HG03139 (cell line): ENCODE measurements at regions not wholly inside any gene's neighbourhood (a gene's known extent, or its start where the extent isn't known, plus 50 kb on each side); places are given as distances from the start of the nearest gene placed in this dataset.

Experiments used
- ATAC-seq: cut with Tn5 transposase; IDR thresholded peaks from one replicate; pipeline ENCODE4 v1.9.1; 2021; ENCODE audit not compliant: unreplicated experiment

DNA sequence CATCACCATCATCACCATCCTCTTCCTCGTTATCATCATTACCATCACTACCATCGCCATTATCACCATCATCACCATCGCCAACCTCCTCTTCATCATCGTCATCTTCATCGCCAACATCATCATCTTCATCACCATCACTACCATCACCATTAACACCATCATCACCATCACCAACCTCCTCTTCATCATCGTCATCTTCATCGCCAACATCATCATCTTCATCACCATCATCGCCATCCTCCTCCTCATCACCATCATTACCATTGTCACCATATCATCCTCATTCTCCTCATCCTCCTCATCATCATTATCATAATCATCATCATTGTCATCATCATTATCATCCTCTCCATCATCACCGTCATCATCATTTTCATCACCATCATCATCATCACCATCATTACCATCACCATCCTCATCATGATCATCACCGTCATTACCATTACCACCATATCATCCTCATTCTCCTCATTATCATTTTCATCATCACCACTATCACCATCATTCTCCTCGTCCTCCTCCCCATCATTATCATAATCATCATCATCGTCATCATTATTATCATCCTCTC, 1498.7 kb downstream of the TBC1D22A start:
- ATAC-seq = no peak

GRCh38 chr22:48259991-48260670, 1497.7 kb downstream of the TBC1D22A start:
- ATAC-seq = no peak

DNA sequence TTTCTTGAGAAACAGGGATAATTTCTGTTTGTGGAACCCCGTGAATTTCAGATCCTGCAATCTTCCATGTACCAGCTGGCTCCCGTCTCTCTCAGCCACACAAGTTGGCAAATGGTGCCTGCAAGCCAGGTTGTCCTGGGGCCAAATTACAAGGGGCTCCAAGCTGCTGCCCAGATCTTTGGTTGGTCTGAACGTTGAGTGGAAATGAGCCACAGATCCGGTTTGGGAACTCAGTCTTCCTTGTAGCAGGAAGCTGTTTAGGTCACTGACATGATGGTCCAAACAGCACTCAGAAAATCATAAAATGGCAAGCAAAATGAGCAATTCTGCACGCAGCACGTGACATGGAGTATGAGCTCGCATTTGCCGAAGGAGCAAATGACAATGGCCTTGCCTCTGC, 1496.4 kb downstream of the TBC1D22A start:
- ATAC-seq = no peak

GRCh38 chr22:48258064-48258701, 1495.7 kb downstream of the TBC1D22A start:
- ATAC-seq = no peak

DNA sequence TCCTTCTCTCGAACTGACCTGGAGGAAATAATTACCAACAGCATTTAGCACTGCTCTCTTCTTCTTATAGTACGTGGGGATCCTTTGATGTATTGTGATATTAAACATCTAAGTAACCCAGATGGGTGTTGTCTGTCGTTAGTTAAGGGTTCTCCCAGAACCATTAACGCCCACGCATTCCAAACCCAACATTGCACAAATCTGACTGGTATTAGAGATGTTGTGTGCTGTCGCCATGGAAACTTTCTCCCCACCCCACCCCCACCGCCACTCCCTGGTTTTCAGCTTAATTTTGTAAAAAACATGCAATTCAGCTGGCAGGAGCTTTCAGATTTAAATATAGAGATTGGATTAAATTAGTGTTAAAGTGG, 1495.2 kb downstream of the TBC1D22A start:
- ATAC-seq = no peak

DNA sequence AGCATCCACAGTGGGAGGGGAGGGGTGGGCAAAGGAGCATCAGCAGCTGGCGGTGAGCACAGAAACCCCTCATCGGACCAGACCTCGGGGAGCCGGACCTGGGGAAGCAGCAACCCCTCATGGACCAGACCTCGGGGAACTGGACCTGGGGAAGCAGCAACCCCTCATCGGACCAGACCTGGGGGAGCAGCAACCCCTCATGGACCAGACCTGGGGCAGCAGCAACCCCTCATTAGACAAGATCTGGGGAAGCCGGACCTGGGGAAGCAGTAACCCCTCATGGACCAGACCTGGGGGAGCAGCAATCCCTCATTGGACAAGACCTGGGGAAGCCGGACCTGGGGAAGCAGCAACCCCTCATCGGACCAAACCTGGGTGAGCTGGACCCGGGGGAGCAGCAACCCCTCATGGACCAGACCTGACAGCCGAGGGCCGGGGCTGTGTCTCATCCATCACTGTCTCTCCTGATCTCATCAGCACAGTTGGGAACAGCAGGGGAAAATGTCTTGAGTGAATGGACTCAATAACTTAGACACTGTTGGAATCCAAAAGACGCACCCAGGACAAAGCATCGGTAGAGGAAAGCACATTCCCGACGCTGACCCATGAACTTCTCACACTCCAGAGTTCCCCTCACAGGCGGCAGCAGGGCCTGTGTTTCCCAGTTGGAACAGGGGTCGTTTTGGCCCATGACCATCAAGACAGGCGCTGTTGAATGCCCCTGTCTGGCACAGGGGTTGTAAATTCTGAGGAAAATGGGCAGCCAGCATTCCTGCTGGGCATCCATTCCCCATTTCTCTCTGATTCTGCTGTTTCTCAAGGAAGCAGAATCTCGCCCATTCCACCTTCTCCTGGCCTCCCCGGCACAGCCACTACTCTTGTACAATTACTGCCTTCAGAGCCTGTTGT, 1494.6 kb downstream of the TBC1D22A start:
- ATAC-seq = no peak

GRCh38 chr22:48256041-48256739, 1493.7 kb downstream of the TBC1D22A start:
- ATAC-seq = no peak

DNA sequence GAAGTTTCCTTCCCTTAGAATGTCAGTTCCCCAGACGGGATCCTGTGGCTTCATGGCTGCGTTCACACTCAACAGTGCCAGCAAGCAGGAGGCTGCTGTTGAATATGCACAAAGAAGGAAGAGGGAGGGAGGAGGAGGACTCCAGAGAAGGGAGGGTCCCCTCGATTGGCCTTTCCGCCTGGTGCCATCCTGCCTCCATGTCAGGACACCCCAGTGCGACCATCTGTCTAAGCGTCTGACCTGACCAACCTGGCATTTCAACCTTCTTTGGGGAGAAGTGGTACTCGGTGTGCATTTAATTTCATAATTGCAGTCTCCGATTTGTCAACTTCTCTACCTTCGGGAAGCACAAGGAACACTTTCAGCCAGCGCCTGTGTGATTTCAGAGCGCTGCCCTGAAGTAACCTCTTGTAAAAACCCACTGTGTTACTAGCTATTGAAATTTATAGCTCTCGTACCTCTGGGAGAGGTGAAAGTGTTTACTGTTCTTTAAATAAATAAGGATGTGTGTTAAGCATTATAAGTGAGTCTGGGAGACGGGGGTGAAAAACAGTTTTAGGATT, 1491.9 kb downstream of the TBC1D22A start:
- no peak for ATAC-seq

- no peak for ATAC-seq
Observed at GRCh38 chr22:48253573-48253972, 1491.1 kb downstream of the TBC1D22A start.

- ATAC-seq = no peak
Observed at GRCh38 chr22:48253136-48253535, 1490.7 kb downstream of the TBC1D22A start.

GRCh38 chr22:48251629-48252028, 1489.2 kb downstream of the TBC1D22A start:
- no peak for ATAC-seq

- no peak for ATAC-seq
Observed at GRCh38 chr22:48250937-48251530, 1488.6 kb downstream of the TBC1D22A start.

DNA sequence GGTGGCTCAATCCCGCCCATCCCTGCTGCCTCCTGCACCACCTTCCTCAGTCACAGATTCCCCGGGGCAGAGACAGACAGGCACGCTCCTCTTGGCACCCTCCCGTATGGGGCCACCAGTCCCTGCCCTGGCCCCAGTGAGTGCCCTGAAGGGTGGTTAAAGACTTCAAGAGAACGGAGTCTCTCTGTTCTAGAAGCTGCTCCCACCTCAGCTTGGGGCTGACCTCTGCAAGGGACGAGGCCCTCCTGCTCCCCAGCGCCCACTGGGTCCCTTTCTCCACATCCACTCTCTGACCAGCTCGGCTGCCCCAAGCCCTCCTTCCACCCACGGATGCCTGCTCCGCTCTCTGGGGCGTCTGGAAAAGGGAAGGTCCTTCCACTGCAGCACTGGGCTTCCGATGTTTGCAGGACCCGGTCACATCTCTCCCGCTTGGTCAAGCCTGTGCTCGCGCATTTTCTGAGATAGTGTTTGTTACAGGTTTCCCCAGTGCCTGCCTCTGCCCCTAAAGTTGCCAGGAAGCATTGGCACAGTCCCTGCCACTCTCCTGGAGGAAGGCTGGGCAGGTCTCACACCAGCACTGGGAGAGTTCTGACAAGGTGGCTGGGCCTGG, 1487.9 kb downstream of the TBC1D22A start:
- no peak for ATAC-seq

DNA sequence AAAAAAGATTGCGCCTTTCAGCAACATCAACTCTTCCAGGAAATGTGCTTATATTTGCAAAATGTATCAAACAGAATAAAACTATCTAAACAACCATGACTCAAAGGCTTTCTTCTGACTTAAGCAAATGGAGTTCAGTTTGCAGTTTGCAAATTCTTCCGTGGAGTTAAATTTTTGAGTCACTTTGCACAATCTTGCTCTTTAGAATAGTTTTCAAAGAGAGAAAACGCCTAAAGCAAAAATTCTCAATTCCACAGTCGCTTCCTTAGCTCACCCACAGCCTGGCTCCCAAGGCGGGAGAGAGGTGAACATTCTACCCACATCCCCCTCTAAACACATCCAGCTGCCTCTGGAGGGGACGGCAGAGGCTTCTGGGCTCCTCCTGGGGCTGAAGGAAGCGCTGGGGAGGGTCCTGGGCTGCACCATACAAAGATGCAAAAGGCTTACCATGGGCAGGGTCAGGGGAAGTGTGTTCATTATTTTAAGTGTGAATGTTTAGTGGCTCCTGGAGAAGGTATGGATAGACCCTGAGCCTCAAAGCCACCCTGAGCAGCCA, 1487.3 kb downstream of the TBC1D22A start:
- ATAC-seq = no peak

GRCh38 chr22:48248901-48249455, 1486.5 kb downstream of the TBC1D22A start:
- no peak for ATAC-seq

DNA sequence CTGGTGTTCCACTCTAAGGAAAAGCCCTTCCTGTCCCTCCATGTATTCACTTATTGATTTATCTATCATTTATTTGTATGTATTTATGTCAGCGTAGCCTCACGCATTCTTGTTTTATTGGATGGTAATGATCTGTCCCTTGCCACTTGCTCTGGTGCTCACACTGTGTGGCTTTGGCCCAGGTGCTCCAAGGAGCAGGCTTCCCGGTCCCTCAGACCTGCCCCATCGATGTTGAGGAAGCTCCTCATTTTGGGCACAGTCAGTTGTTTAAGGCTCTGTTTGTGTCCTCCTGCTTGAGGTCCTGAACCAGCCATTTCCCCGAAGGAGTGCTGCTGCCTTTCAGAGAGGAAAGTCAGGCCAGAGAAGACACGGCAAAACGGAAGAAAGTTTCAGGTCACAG, 1485.4 kb downstream of the TBC1D22A start:
- no peak for ATAC-seq

- no peak for ATAC-seq
Observed at GRCh38 chr22:48245196-48245485, 1482.7 kb downstream of the TBC1D22A start.

- ATAC-seq = no peak
Observed at GRCh38 chr22:48244388-48245195, 1482.1 kb downstream of the TBC1D22A start.

DNA sequence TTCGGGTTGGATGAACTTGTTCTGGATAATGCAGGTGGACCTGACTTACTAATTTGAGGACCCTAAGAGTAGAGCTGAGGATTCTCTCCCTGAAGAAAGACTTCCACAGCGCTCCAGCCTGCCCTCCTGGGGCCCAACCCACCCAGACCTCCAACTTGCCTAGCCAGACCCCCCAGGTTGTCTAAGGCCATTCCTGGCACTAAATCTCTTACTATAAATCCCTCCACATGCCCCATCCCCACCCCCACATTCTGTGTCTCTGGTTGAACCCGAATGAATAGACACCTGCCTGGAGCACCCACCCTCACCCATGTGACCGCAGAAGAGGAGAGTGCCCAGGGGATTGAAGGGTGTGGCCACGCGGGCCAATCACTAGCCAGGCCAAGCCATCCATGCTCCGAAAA, 1480.0 kb downstream of the TBC1D22A start:
- no peak for ATAC-seq
